Spleen (tissue), 7 donors: ENCODE measurements at regions not wholly inside any gene's neighbourhood (a gene's known extent, or its start where the extent isn't known, plus 50 kb on each side); places are given as distances from the start of the nearest gene placed in this dataset.

ENCODE experiments used
- CTCF ChIP-seq, 11 experiments: fragments of 200-600 bp in 7 of 11; fragments of 450-650 bp in 4 of 11; sonication (generic) in 4 of 11; IDR thresholded peaks in 8 of 11; conservative IDR thresholded peaks in 3 of 11; 1 replicate in 7 of 11; 2 replicates in 4 of 11; pipeline versions ENCODE4 v1.4.0 to v1.8.0; 2016 to 2021; ENCODE audit warnings: antibody characterized with exemption in 11 of 11, inconsistent platforms in 4 of 11, mild to moderate bottlenecking in 1 of 11
- POLR2A ChIP-seq, 3 donors: fragments of 450-650 bp; IDR thresholded peaks; one replicate each; pipeline ENCODE4 v1.5.1; 2017; ENCODE audit warnings: antibody characterized with exemption in 3 of 3, mild to moderate bottlenecking in 1 of 3
- POLR2AphosphoS5 ChIP-seq, 3 donors: sonication (generic); formaldehyde crosslinking; IDR thresholded peaks; one replicate each; pipeline ENCODE4 v1.5.1; 2017; ENCODE audit warnings: antibody characterized with exemption in 3 of 3
- donor health status: DM: no; HTN: no; CAD: no; lungs with moderate emphysema.
- donor health status: DM: no; HTN: no; CAD: no.
- donor health status: DM: no; HTN: no; CAD: no.

GRCh38 chr18:47311585-47311984 lies 60.1 kb upstream of the SKOR2 start:
- TF ChIP-seq POLR2A (IDR thresholded peaks at IDR 0.05) (no peak), CTCF (IDR thresholded peaks at IDR 0.05 in 8 of 11, conservative IDR thresholded peaks at IDR 0.05 in 3 of 11) (no peak), POLR2AphosphoS5 (IDR thresholded peaks at IDR 0.05) (no peak)
